CD4-positive, alpha-beta T cell treated with Interferon gamma for 1 hour (primary cell): ENCODE measurements at regions not wholly inside any gene's neighbourhood (a gene's known extent, or its start where the extent isn't known, plus 50 kb on each side); places are given as distances from the start of the nearest gene placed in this dataset.
"Not testable (repeated sequence)": the region's sequence is repeated elsewhere in the genome, so short reads cannot be mapped to it uniquely, and the experiment has no call there.

ENCODE experiments used
- DNase-seq: peaks from one replicate; pipeline ENCODE4 v3.0.0-alpha.2; 2020

DNA sequence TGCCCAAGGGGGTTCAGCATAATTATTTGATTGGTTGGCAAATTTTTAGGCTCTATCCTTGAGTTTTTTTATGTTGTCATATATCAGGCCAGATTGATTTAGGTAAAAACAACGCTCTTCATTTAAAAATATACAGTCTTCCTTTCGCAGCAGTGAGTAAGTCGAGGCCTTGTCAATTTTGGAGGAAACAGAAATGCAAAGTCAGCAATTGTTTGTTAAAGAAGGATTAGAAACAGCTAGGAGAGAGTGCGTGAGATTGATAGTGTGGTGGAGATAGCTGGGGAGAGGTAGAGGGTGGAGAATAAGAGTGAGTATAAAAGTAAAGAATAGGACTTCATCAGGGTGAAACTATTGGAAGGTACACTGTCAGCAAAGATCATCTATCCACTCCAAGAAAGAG, 830.8 kb downstream of the LUZP2 start:
- DNase-seq = no peak

GRCh38 chr11:25339281-25339680, 842.4 kb downstream of the LUZP2 start:
- DNase-seq = no peak

- DNase-seq = no peak
Measured at GRCh38 chr11:25349537-25349936, 852.7 kb downstream of the LUZP2 start.

DNA sequence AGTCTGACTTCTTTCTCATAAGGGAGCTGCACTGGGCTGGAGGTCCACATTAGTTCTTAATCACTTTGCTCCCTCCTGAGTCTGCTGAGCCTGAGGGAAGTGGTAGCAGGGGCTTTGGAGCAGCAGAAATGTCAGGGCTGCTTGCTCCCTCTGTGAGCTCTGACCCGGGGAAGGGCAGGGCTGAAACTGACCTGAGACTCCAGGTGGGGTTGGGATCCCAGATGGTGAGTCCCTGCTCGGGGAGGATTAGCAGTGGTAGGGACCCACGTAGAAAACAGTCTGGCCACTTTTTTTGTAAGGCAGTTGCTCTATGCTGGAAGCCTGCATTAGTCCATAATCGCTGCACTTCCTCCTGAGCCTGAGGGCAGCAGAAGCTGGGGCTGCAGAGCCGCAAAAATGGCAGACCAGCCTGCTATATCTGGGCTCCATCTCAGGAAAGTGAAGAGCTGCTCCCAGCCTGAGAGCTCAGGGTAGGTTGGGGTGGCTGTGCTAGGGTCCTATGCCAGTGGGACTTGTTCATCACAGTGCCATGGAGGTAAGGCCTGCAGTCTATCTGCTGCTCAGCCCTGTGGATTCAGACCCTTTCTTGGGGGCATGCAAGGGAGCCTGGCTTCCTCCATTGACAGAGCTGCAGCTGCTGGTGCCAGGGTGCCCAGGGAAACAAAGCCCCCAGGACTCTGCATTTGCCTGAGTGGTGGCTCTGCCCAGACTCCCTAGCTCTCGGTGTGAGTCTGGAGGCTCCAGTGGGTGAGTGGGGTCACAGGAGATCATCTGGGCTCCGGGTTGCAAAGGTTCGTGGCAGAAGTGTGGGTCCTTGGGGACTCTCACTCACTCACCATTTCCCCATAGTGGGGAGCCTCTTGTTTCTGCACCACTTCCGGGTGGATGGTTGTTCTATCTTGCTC, 854.3 kb downstream of the LUZP2 start:
- DNase-seq = no peak

DNA sequence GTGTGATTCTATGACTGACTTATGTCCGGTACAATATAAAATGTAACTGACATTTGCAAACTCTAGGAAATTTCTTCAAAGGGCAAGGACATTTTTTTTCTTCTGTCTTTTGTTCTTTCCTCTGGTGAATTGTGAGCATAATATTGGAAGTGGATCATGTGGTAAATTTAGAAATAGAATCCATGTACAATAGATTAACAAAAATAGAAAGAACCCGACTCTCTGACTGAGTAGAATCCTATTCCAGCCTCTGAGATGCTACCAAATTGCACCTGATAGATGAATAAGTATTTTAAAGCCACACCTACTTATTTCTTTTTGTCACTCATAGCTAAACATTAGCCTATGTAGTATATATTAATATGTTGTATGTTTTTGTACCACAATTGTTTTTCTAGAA, 860.3 kb downstream of the LUZP2 start:
- no peak for DNase-seq

- DNase-seq = no peak
Measured at GRCh38 chr11:25377466-25377865, 880.6 kb downstream of the LUZP2 start.

DNA sequence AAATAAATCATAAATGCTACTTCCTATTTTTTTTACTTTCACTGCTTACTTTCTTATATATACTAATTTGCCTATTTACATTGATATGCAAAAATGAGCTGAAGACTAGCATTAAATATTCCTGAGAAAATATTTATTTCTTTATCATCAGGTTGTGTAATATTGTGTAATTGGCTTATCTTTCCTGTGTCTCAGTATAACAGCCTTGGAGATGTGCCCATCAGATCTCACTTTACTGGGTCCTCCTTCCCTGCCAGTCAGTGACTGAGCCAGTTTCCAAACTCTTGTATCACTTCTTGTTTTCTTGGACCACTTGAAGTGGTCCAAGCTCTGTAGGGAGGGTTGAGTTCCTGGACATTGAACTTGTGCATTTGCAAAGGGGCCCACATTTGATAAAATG, 900.0 kb downstream of the LUZP2 start:
- no peak for DNase-seq

GRCh38 chr11:25408146-25408545, 911.3 kb downstream of the LUZP2 start:
- no peak for DNase-seq

- DNase-seq = no peak
Measured at GRCh38 chr11:25415793-25416192, 916.1 kb upstream of the ANO3 start.

DNA sequence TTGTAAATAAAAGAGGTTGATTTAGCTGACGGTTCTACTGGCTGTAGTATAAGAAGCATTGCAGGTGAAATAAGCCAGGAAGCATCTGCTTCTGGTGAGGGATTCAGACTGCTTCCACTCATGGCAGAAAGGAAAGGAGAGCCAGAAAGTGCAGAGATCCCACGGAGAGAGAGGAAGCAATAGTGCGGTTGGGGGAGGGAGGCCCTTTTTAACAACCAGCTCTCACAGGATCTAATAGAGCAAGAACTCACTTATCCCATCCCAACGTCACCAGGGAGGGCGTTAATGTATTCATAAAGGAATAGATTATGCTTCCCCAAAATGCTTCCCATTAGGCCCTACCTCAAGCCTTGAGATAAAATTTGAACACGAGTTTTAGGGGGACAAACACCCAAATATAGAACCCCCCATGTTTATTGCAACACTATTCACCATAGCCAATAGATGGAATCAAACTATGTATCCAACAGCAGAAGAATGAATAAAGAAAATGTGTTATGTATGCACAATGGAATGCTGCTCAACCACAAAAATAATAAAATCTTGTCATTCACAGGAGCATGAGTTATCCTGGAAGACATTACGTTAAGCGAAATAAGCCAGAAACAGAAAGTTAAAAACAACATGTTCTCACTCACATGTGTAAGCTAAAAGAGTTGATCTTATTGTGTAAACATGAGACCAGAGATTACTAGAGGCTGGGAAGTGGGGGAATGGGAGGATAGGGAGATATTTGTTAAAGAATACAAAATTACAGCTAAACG, 908.3 kb upstream of the ANO3 start:
- no peak for DNase-seq

GRCh38 chr11:25432376-25432775, 899.6 kb upstream of the ANO3 start:
- no peak for DNase-seq

DNA sequence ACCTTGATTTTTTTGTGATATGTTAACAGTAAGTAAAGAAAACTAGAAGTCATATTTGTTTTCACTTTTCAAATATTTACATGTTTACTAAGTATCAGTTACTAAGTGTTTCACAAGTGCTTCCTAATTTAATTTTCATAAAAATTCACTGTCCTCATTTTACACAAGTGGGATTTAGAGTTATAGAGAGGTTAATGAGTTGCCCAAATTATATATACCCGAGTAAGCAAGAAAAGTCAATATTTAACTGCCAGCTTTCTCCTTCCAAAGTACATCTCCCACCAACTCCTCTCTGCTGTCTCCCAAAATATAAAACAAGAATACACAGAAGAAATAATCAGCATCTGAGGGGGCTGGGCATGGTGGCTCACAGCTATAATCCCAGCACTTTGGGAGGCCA, 896.7 kb upstream of the ANO3 start:
- no peak for DNase-seq

DNA sequence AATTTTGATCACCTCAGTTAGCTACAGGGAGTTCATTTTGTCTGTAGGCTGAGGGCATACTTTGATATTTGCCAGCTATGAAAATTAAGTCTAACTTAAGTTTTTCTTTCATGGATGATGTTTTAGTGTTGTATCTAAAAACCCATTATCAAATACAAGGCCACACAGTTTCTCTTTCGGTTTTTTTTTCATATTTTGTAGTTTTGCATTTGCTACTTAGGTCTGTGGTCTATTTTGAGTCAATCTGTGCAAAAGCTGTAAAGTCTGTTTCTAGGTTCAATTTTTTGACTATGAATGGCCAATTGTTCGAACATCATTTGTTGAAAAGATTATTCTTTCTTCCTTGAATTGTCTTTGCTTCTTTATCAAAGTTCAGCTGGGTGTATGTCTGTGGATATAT, 895.6 kb upstream of the ANO3 start:
- DNase-seq = no peak

DNA sequence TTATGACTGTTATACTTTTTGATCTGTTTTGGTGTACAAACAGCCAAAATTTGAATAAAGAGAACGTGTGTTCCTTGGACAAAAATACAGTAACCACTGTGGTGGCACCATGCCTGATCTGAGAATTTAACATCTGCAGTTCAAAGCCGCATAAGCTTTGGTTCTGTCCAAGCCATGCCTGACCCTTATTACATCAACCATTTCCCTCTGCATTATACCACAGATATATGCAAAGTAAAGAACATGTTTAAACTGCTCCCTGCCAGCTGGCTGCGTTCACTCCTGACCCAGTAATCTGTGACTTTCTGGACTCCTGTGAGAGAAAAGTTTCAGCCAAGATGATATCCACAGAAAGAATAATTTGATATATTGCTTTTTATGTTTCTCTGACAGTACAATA, 890.5 kb upstream of the ANO3 start:
- no peak for DNase-seq

DNA sequence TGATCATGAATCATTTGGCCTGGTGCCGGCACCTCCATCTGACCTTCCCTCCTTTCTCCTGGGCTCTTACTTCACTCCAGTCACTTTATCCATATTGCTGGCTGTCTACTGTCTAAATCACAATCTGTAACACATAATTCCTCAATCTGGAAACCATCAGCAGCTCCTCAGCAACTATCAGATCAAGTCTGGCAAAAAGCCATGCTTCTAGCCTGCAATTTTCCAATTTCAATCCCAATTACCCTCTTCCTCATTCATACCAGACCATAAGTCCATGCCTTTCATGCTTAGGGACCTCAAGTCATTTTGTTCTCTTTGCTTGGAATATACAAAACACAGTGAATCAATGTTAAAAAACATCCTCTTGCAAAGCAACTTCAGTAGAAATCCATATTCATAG, 882.8 kb upstream of the ANO3 start:
- no peak for DNase-seq

DNA sequence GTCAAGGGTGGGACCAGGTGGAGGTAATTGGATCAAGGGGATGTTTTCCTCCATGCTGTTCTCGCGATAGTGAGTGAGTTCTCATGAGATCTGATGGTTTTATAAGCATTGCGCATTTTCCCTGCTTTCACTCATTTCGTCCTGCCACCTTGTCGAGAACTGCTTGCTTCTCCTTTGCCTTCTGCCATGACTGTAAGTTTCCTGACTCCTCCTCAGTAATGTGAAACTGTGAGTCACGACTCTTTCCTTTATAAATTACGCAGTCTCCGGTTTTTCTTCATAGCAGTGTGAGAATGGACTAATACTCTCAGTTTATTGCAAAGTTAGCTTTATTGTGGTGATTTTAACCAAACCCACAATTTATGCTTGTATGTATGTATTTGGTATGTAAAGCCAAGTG, 878.5 kb upstream of the ANO3 start:
- DNase-seq = no peak

- no peak for DNase-seq
Measured at GRCh38 chr11:25456211-25456610, 875.7 kb upstream of the ANO3 start.

GRCh38 chr11:25483915-25484635, 847.9 kb upstream of the ANO3 start:
- no peak for DNase-seq

- no peak for DNase-seq
Measured at GRCh38 chr11:25485315-25485714, 846.6 kb upstream of the ANO3 start.

DNA sequence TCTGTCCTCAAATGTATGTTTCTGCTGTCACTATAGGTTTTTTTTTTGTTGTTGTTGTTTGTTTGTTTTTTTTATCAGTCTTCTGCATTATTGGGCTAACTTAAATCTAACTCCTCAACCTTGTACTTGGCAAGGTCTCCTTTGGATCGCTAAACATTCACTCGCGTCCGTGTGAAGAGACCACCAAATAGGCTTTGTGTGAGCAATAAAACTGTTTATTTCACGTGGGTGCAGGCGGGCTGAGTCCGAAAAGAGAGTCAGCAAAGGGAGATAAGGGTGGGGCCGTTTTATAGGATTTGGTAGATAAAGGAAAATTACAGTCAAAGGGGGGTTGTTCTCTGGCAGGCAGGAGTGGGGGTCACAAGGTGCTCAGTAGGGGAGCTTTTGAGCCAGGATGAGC, 845.6 kb upstream of the ANO3 start:
- DNase-seq = not testable (repeated sequence)

DNA sequence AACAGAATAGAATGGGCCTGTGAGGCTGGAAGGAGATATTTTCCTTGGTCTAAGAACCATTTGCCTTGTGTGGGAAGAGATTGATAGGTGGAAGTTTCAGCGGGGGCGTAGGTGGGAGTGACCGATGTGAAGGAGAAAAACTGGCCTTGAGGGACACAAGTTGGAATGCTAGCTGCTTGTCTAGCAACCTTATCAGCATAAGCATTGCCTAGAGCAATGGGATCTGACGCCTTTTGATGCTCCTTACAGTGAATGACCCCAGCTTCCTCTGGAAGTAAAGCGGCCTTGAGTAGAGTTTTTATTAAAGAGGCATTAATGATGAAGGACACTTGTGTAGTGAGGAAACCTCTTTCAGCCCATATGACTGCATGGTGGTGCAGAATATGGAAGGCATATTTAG, 843.8 kb upstream of the ANO3 start:
- not testable (repeated sequence) for DNase-seq

GRCh38 chr11:25501426-25501825, 830.5 kb upstream of the ANO3 start:
- not testable (repeated sequence) for DNase-seq

GRCh38 chr11:25515576-25515975, 816.4 kb upstream of the ANO3 start:
- DNase-seq = no peak

- no peak for DNase-seq
Measured at GRCh38 chr11:25520459-25520858, 811.5 kb upstream of the ANO3 start.
